ENCODE measurements at regions not wholly inside any gene's neighbourhood (a gene's known extent, or its start where the extent isn't known, plus 50 kb on each side); places are given as distances from the start of the nearest gene placed in this dataset.
A peak's percentile ranks its signal among the peaks of the same experiment; 100 is the strongest.

DNA sequence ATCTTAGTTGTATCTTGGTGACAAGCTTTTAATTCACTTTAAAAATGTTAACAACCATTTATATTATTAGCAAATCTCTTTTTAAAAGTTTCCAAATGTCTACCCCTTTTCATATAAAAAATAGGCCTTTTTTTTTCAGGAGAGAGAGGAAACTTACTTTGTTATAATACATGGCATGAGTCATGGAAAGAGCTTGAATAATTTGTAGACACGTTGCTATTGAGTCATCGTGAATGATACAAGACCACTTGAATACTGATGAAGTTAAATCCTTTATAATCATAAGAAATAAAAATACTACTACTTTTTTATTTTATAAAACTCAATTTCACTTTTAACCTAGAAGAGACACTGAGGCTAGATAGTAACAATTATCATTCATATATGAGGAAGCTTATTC lies 70.3 kb upstream of the BBX start:
- H3K4me3 ChIP-seq (ENCODE audit: low read length): no peak overlapping the region
- TF ChIP-seq, protein P1, sequence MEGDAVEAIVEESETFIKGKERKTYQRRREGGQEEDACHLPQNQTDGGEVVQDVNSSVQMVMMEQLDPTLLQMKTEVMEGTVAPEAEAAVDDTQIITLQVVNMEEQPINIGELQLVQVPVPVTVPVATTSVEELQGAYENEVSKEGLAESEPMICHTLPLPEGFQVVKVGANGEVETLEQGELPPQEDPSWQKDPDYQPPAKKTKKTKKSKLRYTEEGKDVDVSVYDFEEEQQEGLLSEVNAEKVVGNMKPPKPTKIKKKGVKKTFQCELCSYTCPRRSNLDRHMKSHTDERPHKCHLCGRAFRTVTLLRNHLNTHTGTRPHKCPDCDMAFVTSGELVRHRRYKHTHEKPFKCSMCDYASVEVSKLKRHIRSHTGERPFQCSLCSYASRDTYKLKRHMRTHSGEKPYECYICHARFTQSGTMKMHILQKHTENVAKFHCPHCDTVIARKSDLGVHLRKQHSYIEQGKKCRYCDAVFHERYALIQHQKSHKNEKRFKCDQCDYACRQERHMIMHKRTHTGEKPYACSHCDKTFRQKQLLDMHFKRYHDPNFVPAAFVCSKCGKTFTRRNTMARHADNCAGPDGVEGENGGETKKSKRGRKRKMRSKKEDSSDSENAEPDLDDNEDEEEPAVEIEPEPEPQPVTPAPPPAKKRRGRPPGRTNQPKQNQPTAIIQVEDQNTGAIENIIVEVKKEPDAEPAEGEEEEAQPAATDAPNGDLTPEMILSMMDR (conservative IDR thresholded peaks at IDR 0.05; ENCODE audit: low read length): no peak
- peak; percentile 32 for DNase-seq (ENCODE audit: low read depth)

DNA sequence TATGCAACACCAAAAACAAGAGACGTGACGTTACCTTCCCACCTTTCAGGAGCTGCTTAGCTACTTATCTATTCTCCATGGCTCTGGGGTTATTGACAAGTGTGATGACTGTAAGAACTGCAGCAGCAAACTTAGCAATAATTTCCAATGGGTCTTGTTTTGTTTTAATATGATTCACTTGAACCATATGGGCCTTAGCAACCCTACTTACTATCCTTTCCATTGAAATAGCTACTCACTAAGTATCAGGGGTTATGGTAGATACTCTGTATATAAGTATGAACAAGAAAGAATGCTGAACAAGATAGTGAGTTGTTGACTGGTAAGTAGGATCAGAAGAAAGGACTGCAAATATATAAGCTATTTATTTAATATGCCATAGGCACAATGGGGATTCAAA lies 69.3 kb upstream of the BBX start:
- DNase-seq (ENCODE audit: low read depth): no peak
- no peak overlapping the region for H3K4me3 ChIP-seq (ENCODE audit: low read length)
- TF ChIP-seq, protein P1 (conservative IDR thresholded peaks at IDR 0.05; ENCODE audit: low read length): no peak

DNA sequence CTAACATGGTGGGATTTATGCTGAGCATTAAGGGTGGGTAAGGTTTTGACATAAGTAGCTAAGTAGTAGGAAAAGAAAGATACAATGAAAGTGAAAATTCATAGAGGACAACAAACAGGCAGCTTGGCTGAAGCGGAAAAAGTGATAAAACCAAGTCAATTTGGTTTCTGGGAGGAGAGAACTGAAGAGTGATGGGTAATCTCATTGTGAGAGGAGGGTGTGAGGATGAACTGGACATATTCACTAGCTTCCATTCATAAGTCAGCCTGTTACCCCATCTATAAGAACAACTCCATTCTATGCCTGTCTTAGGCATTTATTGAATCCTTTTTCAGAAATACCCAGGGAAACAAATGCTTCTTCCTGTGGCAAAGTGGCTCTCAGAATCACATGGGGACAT lies 67.1 kb upstream of the BBX start:
- TF ChIP-seq, protein P1 (conservative IDR thresholded peaks at IDR 0.05; ENCODE audit: low read length): no peak
- H3K4me3 ChIP-seq (ENCODE audit: low read length): no peak overlapping the region
- DNase-seq (ENCODE audit: low read depth): no peak

DNA sequence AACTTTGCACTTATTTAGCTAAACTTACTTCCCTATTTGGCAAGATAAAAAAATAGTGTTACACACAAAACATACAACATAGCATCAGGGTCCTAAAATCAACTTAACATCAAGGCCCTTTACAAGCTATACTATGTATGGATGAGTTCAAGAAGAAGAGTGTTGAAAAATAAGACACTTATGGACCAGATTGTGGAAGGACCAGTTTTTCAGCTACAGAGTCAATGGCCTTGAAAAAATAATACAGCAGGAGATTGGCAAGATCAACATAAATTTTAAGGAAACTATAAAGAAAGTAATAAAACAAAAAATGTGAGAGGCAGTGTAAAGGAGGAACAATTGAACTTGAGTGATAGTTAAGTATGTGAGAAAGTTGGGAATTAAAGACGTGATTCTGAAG lies 66.3 kb upstream of the BBX start:
- no peak overlapping the region for H3K4me3 ChIP-seq (ENCODE audit: low read length)
- TF ChIP-seq, protein P1 (conservative IDR thresholded peaks at IDR 0.05; ENCODE audit: low read length): no peak
- no peak for DNase-seq (ENCODE audit: low read depth)

DNA sequence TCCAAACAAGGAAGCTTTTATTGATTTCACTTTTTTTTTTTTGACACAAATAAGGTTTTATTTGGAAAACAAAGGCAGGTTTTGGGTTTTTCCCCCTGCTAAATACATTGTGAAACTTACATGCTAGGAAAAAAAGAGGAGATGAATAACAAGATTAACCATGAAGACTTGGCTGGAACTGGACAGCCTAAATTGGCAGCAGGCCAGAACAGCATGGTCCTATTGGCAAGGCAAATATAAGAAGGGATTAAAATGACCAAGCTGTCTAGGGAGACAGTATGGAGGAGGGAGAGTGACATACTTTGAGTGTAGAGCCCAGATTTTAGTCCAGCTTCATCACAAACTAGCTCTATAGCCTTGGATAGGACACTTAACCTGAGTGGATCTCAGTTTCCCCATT lies 63.9 kb upstream of the BBX start:
- no peak overlapping the region for H3K4me3 ChIP-seq (ENCODE audit: low read length)
- no peak for DNase-seq (ENCODE audit: low read depth)
- TF ChIP-seq, protein P1 (conservative IDR thresholded peaks at IDR 0.05; ENCODE audit: low read length): no peak

DNA sequence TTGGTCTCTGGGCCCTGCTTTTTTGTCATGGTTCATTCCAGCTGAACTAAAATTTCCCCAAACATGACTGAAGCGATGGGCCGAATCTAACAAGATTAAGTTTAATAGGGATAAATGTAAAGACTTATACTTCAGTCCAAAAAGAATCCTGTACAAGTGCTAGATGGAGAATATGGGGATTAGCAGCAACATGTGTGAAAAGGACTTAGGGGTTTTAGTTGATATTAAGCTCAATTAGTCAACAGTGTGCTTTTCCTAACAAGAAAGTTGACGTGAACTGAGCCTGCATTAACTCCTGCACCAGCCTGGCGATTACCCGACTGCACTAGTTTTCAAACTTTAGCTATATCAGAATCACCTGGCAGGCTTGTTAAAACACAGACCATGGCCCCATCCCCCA lies 61.0 kb upstream of the BBX start:
- H3K4me3 ChIP-seq (ENCODE audit: low read length): no peak overlapping the region
- DNase-seq (ENCODE audit: low read depth): no peak
- TF ChIP-seq, protein P1 (conservative IDR thresholded peaks at IDR 0.05; ENCODE audit: low read length): no peak

DNA sequence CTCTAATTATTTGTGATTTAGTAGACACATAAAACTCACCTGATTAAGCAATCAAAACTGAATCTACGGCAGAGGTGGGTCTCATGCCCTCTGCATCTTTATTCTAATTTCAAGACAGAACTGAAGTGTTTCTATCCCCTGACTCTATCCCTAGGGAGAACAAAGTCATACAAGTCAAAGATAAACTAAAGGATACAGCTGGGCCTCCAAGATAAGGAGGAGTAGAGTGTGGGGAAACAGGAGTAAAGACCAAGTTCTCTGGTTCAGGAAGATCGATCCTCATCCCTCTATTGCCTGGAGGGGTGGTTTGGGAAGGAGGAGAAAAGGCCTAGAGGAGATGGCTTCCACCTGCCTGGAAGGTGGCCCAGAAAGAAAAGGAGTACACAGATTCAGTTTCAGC lies 58.7 kb upstream of the BBX start:
- no peak overlapping the region for H3K4me3 ChIP-seq (ENCODE audit: low read length)
- DNase-seq (ENCODE audit: low read depth): no peak
- TF ChIP-seq, protein P1 (conservative IDR thresholded peaks at IDR 0.05; ENCODE audit: low read length): no peak
